ENCODE measurements at regions not wholly inside any gene's neighbourhood (a gene's known extent, or its start where the extent isn't known, plus 50 kb on each side); places are given as distances from the start of the nearest gene placed in this dataset.

GRCh38 chr13:64633948-64634347 is 2596.2 kb downstream of the PCDH9 start:
- no peak overlapping the region for H3K4me3 ChIP-seq
- 0 out of 2 replicates have a peak overlapping the region, but pooled peaks have one; percentile 36 for H3K4me2 ChIP-seq
- DNase-seq (ENCODE audit: low spot score), result no peak
- no peak overlapping the region for H3K27ac ChIP-seq (ENCODE audit: low read depth)
- no peak for ATAC-seq
- H3K79me2 ChIP-seq (replicated peaks; ENCODE audit: insufficient read depth), result no peaks in the 10 kb centered on the region
- no peaks in the 10 kb centered on the region for H4K20me1 ChIP-seq (replicated peaks; ENCODE audit: insufficient read depth)
- H3K4me3 Mint-ChIP-seq, result no peak overlapping the region
- H3F3A ChIP-seq (replicated peaks; ENCODE audit: low read depth), result no peaks in the 10 kb centered on the region
- no peaks in the 10 kb centered on the region for H3K9me2 ChIP-seq (ENCODE audit: insufficient read depth)
- TF ChIP-seq ZNF114 (CRISPR knock-in tag; IDR thresholded peaks at IDR 0.05) (no peak), ZNF331 (CRISPR knock-in tag; IDR thresholded peaks at IDR 0.05; ENCODE audit: low read depth) (no peak), EZH2 (IDR thresholded peaks at IDR 0.05; ENCODE audit: low read depth, unreplicated experiment) (no peak), JUNB (IDR thresholded peaks at IDR 0.05; ENCODE audit: unreplicated experiment) (no peak)
- peaks cover 1% of the 10 kb centered on the region for H3K27me3 Mint-ChIP-seq (ENCODE audit: insufficient read depth, low read depth, poor library complexity)
- no peak overlapping the region for H3K27ac Mint-ChIP-seq
- H3K36me3 ChIP-seq (ENCODE audit: insufficient read depth), result no peaks in the 10 kb centered on the region
- peaks cover 2% of the 10 kb centered on the region; the same call in 1 of the 2 replicates for H3K4me1 ChIP-seq (ENCODE audit: insufficient read depth)
- H3K27me3 ChIP-seq (ENCODE audit: insufficient read depth), result no peaks in the 10 kb centered on the region
- H2AFZ ChIP-seq, result 0 out of 2 replicates have a peak overlapping the region, but pooled peaks have one; percentile 8
- no peaks in the 10 kb centered on the region for H3K9me3 Mint-ChIP-seq
- no peaks in the 10 kb centered on the region; the same call in 2 of the 3 replicates for H3K36me3 Mint-ChIP-seq (ENCODE audit: low read depth)
- H3K4me1 Mint-ChIP-seq, result peaks cover 3% of the 10 kb centered on the region; the same call in 1 of the 3 replicates

DNA sequence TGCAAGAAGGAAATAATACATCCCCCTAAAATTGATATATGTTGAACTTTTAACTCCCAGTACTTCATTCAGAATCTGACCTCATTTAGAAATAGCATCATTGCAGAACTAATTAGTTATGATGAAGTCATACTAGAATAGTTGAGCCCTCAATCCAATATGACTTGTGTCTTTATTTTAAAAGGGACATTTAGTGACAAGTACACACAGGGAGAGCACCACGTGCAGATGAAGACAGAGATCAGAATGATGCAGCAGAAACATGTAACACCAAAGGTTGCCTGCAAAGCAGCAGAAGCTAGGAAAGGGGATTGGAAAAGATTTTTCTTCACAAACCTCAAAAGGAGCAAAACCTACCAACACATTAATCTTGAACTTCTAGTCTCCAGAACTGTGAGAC is 2602.5 kb downstream of the PCDH9 start:
- ATAC-seq (no peak), DNase-seq (ENCODE audit: low spot score) (no peak)
- Mint-ChIP-seq H3K27ac (peak overlapping the region; percentile 39), H3K4me1 (peaks cover 10% of the 10 kb centered on the region), H3K36me3 (ENCODE audit: low read depth) (no peaks in the 10 kb centered on the region; the same call in 2 of the 3 replicates), H3K9me3 (no peaks in the 10 kb centered on the region), H3K4me3 (no peak overlapping the region), H3K27me3 (ENCODE audit: insufficient read depth, low read depth, poor library complexity) (peaks cover 2% of the 10 kb centered on the region)
- Histone ChIP-seq H3K9me2 (ENCODE audit: insufficient read depth) (no peaks in the 10 kb centered on the region), H4K20me1 (replicated peaks; ENCODE audit: insufficient read depth) (no peaks in the 10 kb centered on the region), H3K36me3 (ENCODE audit: insufficient read depth) (no peaks in the 10 kb centered on the region), H3K27ac (ENCODE audit: low read depth) (no peak overlapping the region), H3K79me2 (replicated peaks; ENCODE audit: insufficient read depth) (no peaks in the 10 kb centered on the region), H3K4me1 (ENCODE audit: insufficient read depth) (peaks cover 7% of the 10 kb centered on the region; the same call in 1 of the 2 replicates), H3K4me2 (no peak overlapping the region), H2AFZ (no peak overlapping the region), H3K4me3 (no peak overlapping the region), H3F3A (replicated peaks; ENCODE audit: low read depth) (no peaks in the 10 kb centered on the region), H3K27me3 (ENCODE audit: insufficient read depth) (no peaks in the 10 kb centered on the region)
- TF ChIP-seq EZH2phosphoT487 (IDR thresholded peaks at IDR 0.05; ENCODE audit: unreplicated experiment) (no peak), STAT1 (IDR thresholded peaks at IDR 0.05; ENCODE audit: unreplicated experiment) (no peak), EZH2 (IDR thresholded peaks at IDR 0.05; ENCODE audit: low read depth, unreplicated experiment) (no peak), POLR2AphosphoS5 (IDR thresholded peaks at IDR 0.05; ENCODE audit: low read depth) (no peak), ZNF114 (CRISPR knock-in tag; IDR thresholded peaks at IDR 0.05) (no peak), ETS1 (IDR thresholded peaks at IDR 0.05) (no peak)
- TF ChIP-seq, protein P1, sequence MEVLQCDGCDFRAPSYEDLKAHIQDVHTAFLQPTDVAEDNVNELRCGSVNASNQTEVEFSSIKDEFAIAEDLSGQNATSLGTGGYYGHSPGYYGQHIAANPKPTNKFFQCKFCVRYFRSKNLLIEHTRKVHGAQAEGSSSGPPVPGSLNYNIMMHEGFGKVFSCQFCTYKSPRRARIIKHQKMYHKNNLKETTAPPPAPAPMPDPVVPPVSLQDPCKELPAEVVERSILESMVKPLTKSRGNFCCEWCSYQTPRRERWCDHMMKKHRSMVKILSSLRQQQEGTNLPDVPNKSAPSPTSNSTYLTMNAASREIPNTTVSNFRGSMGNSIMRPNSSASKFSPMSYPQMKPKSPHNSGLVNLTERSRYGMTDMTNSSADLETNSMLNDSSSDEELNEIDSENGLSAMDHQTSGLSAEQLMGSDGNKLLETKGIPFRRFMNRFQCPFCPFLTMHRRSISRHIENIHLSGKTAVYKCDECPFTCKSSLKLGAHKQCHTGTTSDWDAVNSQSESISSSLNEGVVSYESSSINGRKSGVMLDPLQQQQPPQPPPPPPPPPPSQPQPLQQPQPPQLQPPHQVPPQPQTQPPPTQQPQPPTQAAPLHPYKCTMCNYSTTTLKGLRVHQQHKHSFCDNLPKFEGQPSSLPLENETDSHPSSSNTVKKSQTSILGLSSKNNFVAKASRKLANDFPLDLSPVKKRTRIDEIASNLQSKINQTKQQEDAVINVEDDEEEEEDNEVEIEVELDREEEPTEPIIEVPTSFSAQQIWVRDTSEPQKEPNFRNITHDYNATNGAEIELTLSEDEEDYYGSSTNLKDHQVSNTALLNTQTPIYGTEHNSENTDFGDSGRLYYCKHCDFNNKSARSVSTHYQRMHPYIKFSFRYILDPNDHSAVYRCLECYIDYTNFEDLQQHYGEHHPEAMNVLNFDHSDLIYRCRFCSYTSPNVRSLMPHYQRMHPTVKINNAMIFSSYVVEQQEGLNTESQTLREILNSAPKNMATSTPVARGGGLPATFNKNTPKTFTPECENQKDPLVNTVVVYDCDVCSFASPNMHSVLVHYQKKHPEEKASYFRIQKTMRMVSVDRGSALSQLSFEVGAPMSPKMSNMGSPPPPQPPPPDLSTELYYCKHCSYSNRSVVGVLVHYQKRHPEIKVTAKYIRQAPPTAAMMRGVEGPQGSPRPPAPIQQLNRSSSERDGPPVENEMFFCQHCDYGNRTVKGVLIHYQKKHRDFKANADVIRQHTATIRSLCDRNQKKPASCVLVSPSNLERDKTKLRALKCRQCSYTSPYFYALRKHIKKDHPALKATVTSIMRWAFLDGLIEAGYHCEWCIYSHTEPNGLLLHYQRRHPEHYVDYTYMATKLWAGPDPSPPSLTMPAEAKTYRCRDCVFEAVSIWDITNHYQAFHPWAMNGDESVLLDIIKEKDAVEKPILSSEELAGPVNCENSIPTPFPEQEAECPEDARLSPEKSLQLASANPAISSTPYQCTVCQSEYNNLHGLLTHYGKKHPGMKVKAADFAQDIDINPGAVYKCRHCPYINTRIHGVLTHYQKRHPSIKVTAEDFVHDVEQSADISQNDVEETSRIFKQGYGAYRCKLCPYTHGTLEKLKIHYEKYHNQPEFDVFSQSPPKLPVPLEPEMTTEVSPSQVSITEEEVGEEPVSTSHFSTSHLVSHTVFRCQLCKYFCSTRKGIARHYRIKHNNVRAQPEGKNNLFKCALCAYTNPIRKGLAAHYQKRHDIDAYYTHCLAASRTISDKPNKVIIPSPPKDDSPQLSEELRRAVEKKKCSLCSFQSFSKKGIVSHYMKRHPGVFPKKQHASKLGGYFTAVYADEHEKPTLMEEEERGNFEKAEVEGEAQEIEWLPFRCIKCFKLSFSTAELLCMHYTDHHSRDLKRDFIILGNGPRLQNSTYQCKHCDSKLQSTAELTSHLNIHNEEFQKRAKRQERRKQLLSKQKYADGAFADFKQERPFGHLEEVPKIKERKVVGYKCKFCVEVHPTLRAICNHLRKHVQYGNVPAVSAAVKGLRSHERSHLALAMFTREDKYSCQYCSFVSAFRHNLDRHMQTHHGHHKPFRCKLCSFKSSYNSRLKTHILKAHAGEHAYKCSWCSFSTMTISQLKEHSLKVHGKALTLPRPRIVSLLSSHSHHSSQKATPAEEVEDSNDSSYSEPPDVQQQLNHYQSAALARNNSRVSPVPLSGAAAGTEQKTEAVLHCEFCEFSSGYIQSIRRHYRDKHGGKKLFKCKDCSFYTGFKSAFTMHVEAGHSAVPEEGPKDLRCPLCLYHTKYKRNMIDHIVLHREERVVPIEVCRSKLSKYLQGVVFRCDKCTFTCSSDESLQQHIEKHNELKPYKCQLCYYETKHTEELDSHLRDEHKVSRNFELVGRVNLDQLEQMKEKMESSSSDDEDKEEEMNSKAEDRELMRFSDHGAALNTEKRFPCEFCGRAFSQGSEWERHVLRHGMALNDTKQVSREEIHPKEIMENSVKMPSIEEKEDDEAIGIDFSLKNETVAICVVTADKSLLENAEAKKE (CRISPR knock-in tag; IDR thresholded peaks at IDR 0.05), result no peak

Measured in GM23338 (cell line).